AG04450 (cell line): ENCODE measurements at regions not wholly inside any gene's neighbourhood (a gene's known extent, or its start where the extent isn't known, plus 50 kb on each side); places are given as distances from the start of the nearest gene placed in this dataset. TPM values are rescaled to one million over a fixed set of nuclear protein-coding genes. Genes with fewer than 3 reads are reported as not detected.

Source experiments
- CTCF ChIA-PET: fragments of 300-600, 350-600 bp; formaldehyde crosslinking; extraction: SDS; loops from one replicate; lab custom pipeline; 2022; ENCODE audit warnings: antibody characterized with exemption, inconsistent platforms; lab: Charles Lee
- POLR2A ChIA-PET: fragments of 350-600 bp; formaldehyde crosslinking; extraction: SDS; loops from one replicate; lab custom pipeline; 2021; ENCODE audit warnings: antibody characterized with exemption, inconsistent platforms; lab: Yijun Ruan, JAX
- DNase-seq: peaks from one replicate; pipeline ENCODE4 v3.0.0-alpha.2; 2011; ENCODE audit warnings: low read depth, low spot score
- H3K27ac ChIP-seq: one replicate; pipeline ENCODE4 v1.5.1; 2012; ENCODE audit warnings: low read depth, low read length, control low read depth
- H3K27me3 ChIP-seq: one replicate; pipeline ENCODE4 v1.6.0; 2012; ENCODE audit warnings: low read length; ENCODE audit not compliant: control insufficient read depth, insufficient read depth
- H3K4me3 ChIP-seq: 2 replicates; pipeline ENCODE4 v1.5.1; 2011; ENCODE audit warnings: mild to moderate bottlenecking, low read depth, low read length, control low read depth
- H3K9me3 ChIP-seq: 2 replicates; pipeline ENCODE4 v1.5.1; 2012; ENCODE audit warnings: low read length; ENCODE audit not compliant: control insufficient read depth, insufficient read depth
- small RNA-seq: library from RNA; depleted of rRNA; stranded (forward); fragments of <200 nt; gene quantifications from one replicate; pipeline ENCODE3, GENCODE V24; 2012; ENCODE audit warnings: low read depth; ENCODE audit not compliant: insufficient read length
- TF ChIP-seq, protein P1 (sequence below): IDR thresholded peaks from 2 replicates; pipeline ENCODE4 v1.5.1; 2011; ENCODE audit warnings: low read depth, low read length, control low read depth, inconsistent platforms

- H3K4me3 ChIP-seq = no peak overlapping the region
- no peak for DNase-seq
- POLR2A ChIA-PET = no interaction called here
- H3K27ac ChIP-seq = no peak overlapping the region
- H3K9me3 ChIP-seq = no peaks in the 10 kb centered on the region
- CTCF ChIA-PET = interaction anchor here (0.8 kb wide), 1 partner anchor 45 kb away, joined by 3 read pairs; no protein-coding TSS in a partner anchor
- TF ChIP-seq, protein P1, sequence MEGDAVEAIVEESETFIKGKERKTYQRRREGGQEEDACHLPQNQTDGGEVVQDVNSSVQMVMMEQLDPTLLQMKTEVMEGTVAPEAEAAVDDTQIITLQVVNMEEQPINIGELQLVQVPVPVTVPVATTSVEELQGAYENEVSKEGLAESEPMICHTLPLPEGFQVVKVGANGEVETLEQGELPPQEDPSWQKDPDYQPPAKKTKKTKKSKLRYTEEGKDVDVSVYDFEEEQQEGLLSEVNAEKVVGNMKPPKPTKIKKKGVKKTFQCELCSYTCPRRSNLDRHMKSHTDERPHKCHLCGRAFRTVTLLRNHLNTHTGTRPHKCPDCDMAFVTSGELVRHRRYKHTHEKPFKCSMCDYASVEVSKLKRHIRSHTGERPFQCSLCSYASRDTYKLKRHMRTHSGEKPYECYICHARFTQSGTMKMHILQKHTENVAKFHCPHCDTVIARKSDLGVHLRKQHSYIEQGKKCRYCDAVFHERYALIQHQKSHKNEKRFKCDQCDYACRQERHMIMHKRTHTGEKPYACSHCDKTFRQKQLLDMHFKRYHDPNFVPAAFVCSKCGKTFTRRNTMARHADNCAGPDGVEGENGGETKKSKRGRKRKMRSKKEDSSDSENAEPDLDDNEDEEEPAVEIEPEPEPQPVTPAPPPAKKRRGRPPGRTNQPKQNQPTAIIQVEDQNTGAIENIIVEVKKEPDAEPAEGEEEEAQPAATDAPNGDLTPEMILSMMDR = no peak
- no peaks in the 10 kb centered on the region for H3K27me3 ChIP-seq
Observed at GRCh38 chr13:75915066-75915465, 278.9 kb downstream of the LMO7 start.

DNA sequence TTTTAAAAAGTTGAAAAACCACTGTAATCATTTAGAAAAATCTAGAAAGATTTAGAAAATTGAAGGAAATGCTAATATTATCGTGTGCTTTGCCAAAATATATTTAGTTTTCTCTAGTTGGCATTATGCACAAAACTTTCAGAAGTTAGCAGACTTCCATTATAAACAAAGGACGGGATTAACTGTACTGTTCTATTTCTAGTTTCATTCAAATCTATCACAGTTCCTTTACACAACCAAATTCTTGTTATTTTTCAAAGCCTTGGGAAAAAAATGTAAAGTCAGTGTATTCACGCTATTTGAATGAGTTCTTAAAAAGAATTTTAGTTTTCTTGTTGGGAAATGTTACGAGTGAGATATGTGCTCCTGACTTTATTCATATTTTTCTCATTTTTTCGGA lies 277.8 kb downstream of the LMO7 start:
- no peak for DNase-seq
- TF ChIP-seq, protein P1 = no peak
- ChIA-PET CTCF (no interaction called here), POLR2A (no interaction called here)
- Histone ChIP-seq H3K27ac (no peak overlapping the region), H3K9me3 (no peaks in the 10 kb centered on the region), H3K27me3 (no peaks in the 10 kb centered on the region), H3K4me3 (no peak overlapping the region)

- POLR2A ChIA-PET = no interaction called here
- TF ChIP-seq, protein P1 = no peak
- Histone ChIP-seq H3K4me3 (no peak overlapping the region), H3K27ac (no peak overlapping the region), H3K27me3 (no peaks in the 10 kb centered on the region), H3K9me3 (no peaks in the 10 kb centered on the region)
- DNase-seq = no peak
- CTCF ChIA-PET = no interaction called here
Observed at GRCh38 chr13:75910591-75910990, 274.5 kb downstream of the LMO7 start.

Small RNAs in the stretch of these regions (small RNA-seq; reads per million reads assigned to genes)
- not detected for gene RN7SL571P
